NCI-H446 treated with DMSO at 0.1 percent for 48 hours (cell line): ENCODE measurements at regions not wholly inside any gene's neighbourhood (a gene's known extent, or its start where the extent isn't known, plus 50 kb on each side); places are given as distances from the start of the nearest gene placed in this dataset.

Source experiments
- DNase-seq: peaks from one replicate; lab custom pipeline; 2025; lab: John Stamatoyannopoulos, UW

- no peak for DNase-seq
These were observed 55.6 kb upstream of the COL5A1 start for GRCh38 chr9:134585746-134586706.

GRCh38 chr9:134589748-134590147 is 51.9 kb upstream of the COL5A1 start:
- DNase-seq: no peak

- DNase-seq: no peak
These were observed 51.1 kb upstream of the COL5A1 start for GRCh38 chr9:134590240-134591081.

GRCh38 chr9:134591082-134591571 is 50.5 kb upstream of the COL5A1 start:
- no peak for DNase-seq

GRCh38 chr9:134591573-134591981 is 50.0 kb upstream of the COL5A1 start:
- no peak for DNase-seq
